HEK293 (cell line): ENCODE measurements at regions not wholly inside any gene's neighbourhood (a gene's known extent, or its start where the extent isn't known, plus 50 kb on each side); places are given as distances from the start of the nearest gene placed in this dataset.

ENCODE experiments used
- CTCF ChIA-PET: fragments of 350-600 bp; formaldehyde crosslinking; extraction: SDS; loops from one replicate; lab custom pipeline; 2021; ENCODE audit warnings: antibody characterized with exemption; lab: Yijun Ruan, JAX
- POLR2A ChIA-PET: fragments of 300-600 bp; formaldehyde crosslinking; extraction: SDS; loops from one replicate; lab custom pipeline; 2020; ENCODE audit warnings: antibody characterized with exemption, inconsistent platforms; lab: Yijun Ruan, JAX
- H3K27ac ChIP-seq: fragments of 200-500 bp; sonication (Bioruptor generic); 2 replicates; pipeline ENCODE4 v1.5.1; 2014; ENCODE audit warnings: low read depth, low read length, control low read depth, inconsistent platforms; ENCODE audit errors: extremely low read depth
- H3K36me3 ChIP-seq, 2 experiments: fragments of 200-500 bp in 1 of 2; sonication (Bioruptor generic) in 1 of 2; 1 replicate in 1 of 2; 2 replicates in 1 of 2; pipeline ENCODE4 v1.5.1; 2014 to 2017; ENCODE audit warnings: inconsistent platforms in 2 of 2, low read length in 2 of 2; ENCODE audit not compliant: control insufficient read depth in 2 of 2, insufficient read depth in 1 of 2
- H3K4me1 ChIP-seq: fragments of 200-500 bp; sonication (Bioruptor generic); 2 replicates; pipeline ENCODE4 v1.5.1; 2014; ENCODE audit warnings: mild to moderate bottlenecking, low read length, inconsistent platforms; ENCODE audit not compliant: control insufficient read depth, insufficient read depth
- H3K4me3 ChIP-seq: 2 replicates; pipeline ENCODE4 v1.5.1; 2011; ENCODE audit warnings: low read depth, mild to moderate bottlenecking, control low read depth, low read length, moderate library complexity
- H3K9me3 ChIP-seq: fragments of 200-500 bp; sonication (Bioruptor generic); 2 replicates; pipeline ENCODE4 v1.5.1; 2014; ENCODE audit warnings: low read depth, low read length, inconsistent platforms; ENCODE audit not compliant: control insufficient read depth, insufficient read depth
- MZF1 ChIP-seq: fragments of 450-650 bp; formaldehyde crosslinking; IDR thresholded peaks from 2 replicates; pipeline ENCODE4 v1.5.1; 2017; ENCODE audit warnings: missing biosample characterization, missing genetic modification characterization, borderline replicate concordance
- SCRT2 ChIP-seq: fragments of 450-650 bp; formaldehyde crosslinking; IDR thresholded peaks from 2 replicates; pipeline ENCODE4 v1.5.1; 2016; ENCODE audit warnings: missing biosample characterization, missing genetic modification characterization
- ZNF10 ChIP-seq: fragments of 450-650 bp; formaldehyde crosslinking; IDR thresholded peaks from 2 replicates; pipeline ENCODE4 v1.5.1; 2017; ENCODE audit warnings: missing biosample characterization, missing genetic modification characterization
- ZNF138 ChIP-seq: fragments of 450-650 bp; formaldehyde crosslinking; IDR thresholded peaks from 2 replicates; pipeline ENCODE4 v1.5.1; 2016; ENCODE audit warnings: missing biosample characterization, missing genetic modification characterization, borderline replicate concordance
- ZNF239 ChIP-seq: fragments of 450-650 bp; formaldehyde crosslinking; IDR thresholded peaks from 2 replicates; pipeline ENCODE4 v1.5.1; 2016; ENCODE audit warnings: missing biosample characterization, missing genetic modification characterization
- ZNF37A ChIP-seq: fragments of 450-650 bp; IDR thresholded peaks from 2 replicates; pipeline ENCODE4 v1.5.1; 2018; ENCODE audit warnings: missing biosample characterization, missing genetic modification characterization
- ZNF514 ChIP-seq: fragments of 450-650 bp; formaldehyde crosslinking; IDR thresholded peaks from 2 replicates; pipeline ENCODE4 v1.5.1; 2016; ENCODE audit warnings: missing biosample characterization, missing genetic modification characterization
- ZNF521 ChIP-seq: fragments of 450-650 bp; formaldehyde crosslinking; IDR thresholded peaks from 2 replicates; pipeline ENCODE4 v1.5.1; 2017; ENCODE audit warnings: missing biosample characterization, mild to moderate bottlenecking, missing genetic modification characterization
- ZNF768 ChIP-seq: fragments of 450-650 bp; formaldehyde crosslinking; IDR thresholded peaks from 2 replicates; pipeline ENCODE4 v1.5.1; 2018; ENCODE audit warnings: missing biosample characterization, mild to moderate bottlenecking, missing genetic modification characterization
- ZNF792 ChIP-seq: fragments of 450-650 bp; formaldehyde crosslinking; IDR thresholded peaks from 2 replicates; pipeline ENCODE4 v1.5.1; 2016; ENCODE audit warnings: missing biosample characterization, missing genetic modification characterization
- ZNF843 ChIP-seq: fragments of 450-650 bp; formaldehyde crosslinking; IDR thresholded peaks from 2 replicates; pipeline ENCODE4 v1.5.1; 2016; ENCODE audit warnings: missing biosample characterization, missing genetic modification characterization
- TF ChIP-seq, protein P1 (sequence below): fragments of 450-650 bp; formaldehyde crosslinking; IDR thresholded peaks from 2 replicates; pipeline ENCODE4 v1.5.1; 2016; ENCODE audit warnings: missing biosample characterization, missing genetic modification characterization, low read depth
- TF ChIP-seq, protein P2 (sequence below): fragments of 450-650 bp; formaldehyde crosslinking; IDR thresholded peaks from 2 replicates; pipeline ENCODE4 v1.5.1; 2016; ENCODE audit warnings: missing biosample characterization, missing genetic modification characterization
- TF ChIP-seq, protein P3 (sequence below): fragments of 450-650 bp; formaldehyde crosslinking; IDR thresholded peaks from 2 replicates; pipeline ENCODE4 v1.5.0; 2017; ENCODE audit warnings: missing biosample characterization, missing genetic modification characterization, borderline replicate concordance
- TF ChIP-seq, protein P4 (sequence below): fragments of 450-650 bp; formaldehyde crosslinking; IDR thresholded peaks from 2 replicates; pipeline ENCODE4 v1.5.1; 2017; ENCODE audit warnings: missing biosample characterization, missing genetic modification characterization
- TF ChIP-seq, protein P5 (sequence below): fragments of 450-650 bp; formaldehyde crosslinking; IDR thresholded peaks from 2 replicates; pipeline ENCODE4 v1.5.1; 2016; ENCODE audit warnings: missing biosample characterization, missing genetic modification characterization
- TF ChIP-seq, protein P6 (sequence below): fragments of 450-650 bp; formaldehyde crosslinking; IDR thresholded peaks from 2 replicates; pipeline ENCODE4 v1.5.1; 2016; ENCODE audit warnings: missing biosample characterization, missing genetic modification characterization

DNA sequence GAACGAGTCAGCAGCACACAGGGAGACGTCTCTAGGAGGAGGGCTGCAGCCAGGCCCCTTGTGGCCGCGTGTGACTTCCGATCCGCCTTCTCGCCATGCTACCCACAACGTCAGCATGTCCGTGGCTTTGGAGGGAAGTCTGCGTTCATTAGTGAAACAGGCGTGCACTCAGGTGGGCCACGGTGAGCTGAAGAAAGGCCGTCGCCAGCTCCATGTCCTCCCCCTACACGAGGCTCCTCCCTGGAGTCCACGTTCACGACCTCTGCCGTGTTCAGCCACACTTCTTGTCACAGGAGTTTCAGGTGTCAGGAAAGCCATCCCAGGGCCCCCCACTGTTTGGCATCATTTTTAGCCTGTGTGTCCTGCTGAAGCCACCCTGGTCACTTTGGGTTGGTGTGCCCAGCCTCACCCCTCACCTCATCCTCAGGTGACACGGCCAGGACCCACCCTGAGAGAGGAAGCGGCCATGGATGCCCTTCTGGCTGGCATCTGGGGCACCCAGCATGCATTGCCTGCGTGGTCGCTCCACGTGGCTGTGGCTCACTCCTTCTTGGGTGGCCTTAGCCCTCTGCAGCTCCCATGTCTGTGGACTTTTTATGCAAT lies 310.6 kb upstream of the SHH start:
- Histone ChIP-seq H3K27ac (no peak overlapping the region), H3K4me3 (no peak overlapping the region), H3K4me1 (no peaks in the 10 kb centered on the region), H3K36me3 (no peaks in the 10 kb centered on the region)
- CTCF ChIA-PET = no interaction called here
- no peak for TF ChIP-seq ZNF514 (tag by site-specific recombination)
- no peak for TF ChIP-seq SCRT2
- TF ChIP-seq, protein P1, sequence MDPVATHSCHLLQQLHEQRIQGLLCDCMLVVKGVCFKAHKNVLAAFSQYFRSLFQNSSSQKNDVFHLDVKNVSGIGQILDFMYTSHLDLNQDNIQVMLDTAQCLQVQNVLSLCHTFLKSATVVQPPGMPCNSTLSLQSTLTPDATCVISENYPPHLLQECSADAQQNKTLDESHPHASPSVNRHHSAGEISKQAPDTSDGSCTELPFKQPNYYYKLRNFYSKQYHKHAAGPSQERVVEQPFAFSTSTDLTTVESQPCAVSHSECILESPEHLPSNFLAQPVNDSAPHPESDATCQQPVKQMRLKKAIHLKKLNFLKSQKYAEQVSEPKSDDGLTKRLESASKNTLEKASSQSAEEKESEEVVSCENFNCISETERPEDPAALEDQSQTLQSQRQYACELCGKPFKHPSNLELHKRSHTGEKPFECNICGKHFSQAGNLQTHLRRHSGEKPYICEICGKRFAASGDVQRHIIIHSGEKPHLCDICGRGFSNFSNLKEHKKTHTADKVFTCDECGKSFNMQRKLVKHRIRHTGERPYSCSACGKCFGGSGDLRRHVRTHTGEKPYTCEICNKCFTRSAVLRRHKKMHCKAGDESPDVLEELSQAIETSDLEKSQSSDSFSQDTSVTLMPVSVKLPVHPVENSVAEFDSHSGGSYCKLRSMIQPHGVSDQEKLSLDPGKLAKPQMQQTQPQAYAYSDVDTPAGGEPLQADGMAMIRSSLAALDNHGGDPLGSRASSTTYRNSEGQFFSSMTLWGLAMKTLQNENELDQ = no peak
- TF ChIP-seq, protein P2, sequence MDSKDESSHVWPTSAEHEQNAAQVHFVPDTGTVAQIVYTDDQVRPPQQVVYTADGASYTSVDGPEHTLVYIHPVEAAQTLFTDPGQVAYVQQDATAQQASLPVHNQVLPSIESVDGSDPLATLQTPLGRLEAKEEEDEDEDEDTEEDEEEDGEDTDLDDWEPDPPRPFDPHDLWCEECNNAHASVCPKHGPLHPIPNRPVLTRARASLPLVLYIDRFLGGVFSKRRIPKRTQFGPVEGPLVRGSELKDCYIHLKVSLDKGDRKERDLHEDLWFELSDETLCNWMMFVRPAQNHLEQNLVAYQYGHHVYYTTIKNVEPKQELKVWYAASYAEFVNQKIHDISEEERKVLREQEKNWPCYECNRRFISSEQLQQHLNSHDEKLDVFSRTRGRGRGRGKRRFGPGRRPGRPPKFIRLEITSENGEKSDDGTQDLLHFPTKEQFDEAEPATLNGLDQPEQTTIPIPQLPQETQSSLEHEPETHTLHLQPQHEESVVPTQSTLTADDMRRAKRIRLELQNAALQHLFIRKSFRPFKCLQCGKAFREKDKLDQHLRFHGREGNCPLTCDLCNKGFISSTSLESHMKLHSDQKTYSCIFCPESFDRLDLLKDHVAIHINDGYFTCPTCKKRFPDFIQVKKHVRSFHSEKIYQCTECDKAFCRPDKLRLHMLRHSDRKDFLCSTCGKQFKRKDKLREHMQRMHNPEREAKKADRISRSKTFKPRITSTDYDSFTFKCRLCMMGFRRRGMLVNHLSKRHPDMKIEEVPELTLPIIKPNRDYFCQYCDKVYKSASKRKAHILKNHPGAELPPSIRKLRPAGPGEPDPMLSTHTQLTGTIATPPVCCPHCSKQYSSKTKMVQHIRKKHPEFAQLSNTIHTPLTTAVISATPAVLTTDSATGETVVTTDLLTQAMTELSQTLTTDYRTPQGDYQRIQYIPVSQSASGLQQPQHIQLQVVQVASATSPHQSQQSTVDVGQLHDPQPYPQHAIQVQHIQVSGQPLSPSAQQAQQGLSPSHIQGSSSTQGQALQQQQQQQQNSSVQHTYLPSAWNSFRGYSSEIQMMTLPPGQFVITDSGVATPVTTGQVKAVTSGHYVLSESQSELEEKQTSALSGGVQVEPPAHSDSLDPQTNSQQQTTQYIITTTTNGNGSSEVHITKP (tag by site-specific recombination) = no peak
- TF ChIP-seq ZNF138 = no peak
- TF ChIP-seq ZNF239 = no peak
- TF ChIP-seq ZNF792 (tag by site-specific recombination) = no peak
- no peak for TF ChIP-seq ZNF843 (tag by site-specific recombination)
- no peak for TF ChIP-seq ZNF768
- no peak for TF ChIP-seq ZNF10 (tag by site-specific recombination)
- TF ChIP-seq ZNF37A = no peak
- TF ChIP-seq MZF1 = no peak
- TF ChIP-seq ZNF521 (tag by site-specific recombination) = no peak
- TF ChIP-seq, protein P3, sequence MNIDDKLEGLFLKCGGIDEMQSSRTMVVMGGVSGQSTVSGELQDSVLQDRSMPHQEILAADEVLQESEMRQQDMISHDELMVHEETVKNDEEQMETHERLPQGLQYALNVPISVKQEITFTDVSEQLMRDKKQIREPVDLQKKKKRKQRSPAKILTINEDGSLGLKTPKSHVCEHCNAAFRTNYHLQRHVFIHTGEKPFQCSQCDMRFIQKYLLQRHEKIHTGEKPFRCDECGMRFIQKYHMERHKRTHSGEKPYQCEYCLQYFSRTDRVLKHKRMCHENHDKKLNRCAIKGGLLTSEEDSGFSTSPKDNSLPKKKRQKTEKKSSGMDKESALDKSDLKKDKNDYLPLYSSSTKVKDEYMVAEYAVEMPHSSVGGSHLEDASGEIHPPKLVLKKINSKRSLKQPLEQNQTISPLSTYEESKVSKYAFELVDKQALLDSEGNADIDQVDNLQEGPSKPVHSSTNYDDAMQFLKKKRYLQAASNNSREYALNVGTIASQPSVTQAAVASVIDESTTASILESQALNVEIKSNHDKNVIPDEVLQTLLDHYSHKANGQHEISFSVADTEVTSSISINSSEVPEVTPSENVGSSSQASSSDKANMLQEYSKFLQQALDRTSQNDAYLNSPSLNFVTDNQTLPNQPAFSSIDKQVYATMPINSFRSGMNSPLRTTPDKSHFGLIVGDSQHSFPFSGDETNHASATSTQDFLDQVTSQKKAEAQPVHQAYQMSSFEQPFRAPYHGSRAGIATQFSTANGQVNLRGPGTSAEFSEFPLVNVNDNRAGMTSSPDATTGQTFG = no peak
- TF ChIP-seq, protein P4, sequence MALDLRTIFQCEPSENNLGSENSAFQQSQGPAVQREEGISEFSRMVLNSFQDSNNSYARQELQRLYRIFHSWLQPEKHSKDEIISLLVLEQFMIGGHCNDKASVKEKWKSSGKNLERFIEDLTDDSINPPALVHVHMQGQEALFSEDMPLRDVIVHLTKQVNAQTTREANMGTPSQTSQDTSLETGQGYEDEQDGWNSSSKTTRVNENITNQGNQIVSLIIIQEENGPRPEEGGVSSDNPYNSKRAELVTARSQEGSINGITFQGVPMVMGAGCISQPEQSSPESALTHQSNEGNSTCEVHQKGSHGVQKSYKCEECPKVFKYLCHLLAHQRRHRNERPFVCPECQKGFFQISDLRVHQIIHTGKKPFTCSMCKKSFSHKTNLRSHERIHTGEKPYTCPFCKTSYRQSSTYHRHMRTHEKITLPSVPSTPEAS (tag by site-specific recombination) = no peak
- TF ChIP-seq, protein P5, sequence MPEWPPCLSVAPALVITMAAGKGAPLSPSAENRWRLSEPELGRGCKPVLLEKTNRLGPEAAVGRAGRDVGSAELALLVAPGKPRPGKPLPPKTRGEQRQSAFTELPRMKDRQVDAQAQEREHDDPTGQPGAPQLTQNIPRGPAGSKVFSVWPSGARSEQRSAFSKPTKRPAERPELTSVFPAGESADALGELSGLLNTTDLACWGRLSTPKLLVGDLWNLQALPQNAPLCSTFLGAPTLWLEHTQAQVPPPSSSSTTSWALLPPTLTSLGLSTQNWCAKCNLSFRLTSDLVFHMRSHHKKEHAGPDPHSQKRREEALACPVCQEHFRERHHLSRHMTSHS (tag by site-specific recombination) = no peak
- TF ChIP-seq, protein P6, sequence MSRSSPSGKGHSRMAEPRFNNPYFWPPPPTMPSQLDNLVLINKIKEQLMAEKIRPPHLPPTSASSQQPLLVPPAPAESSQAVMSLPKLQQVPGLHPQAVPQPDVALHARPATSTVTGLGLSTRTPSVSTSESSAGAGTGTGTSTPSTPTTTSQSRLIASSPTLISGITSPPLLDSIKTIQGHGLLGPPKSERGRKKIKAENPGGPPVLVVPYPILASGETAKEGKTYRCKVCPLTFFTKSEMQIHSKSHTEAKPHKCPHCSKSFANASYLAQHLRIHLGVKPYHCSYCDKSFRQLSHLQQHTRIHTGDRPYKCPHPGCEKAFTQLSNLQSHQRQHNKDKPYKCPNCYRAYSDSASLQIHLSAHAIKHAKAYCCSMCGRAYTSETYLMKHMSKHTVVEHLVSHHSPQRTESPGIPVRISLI (tag by site-specific recombination) = no peak
- TF ChIP-seq, all 188 proteins: peak for 0
- no peaks in the 10 kb centered on the region for H3K9me3 ChIP-seq
- POLR2A ChIA-PET = no interaction called here
